GM12872 (cell line): ENCODE measurements at regions not wholly inside any gene's neighbourhood (a gene's known extent, or its start where the extent isn't known, plus 50 kb on each side); places are given as distances from the start of the nearest gene placed in this dataset.

Experiments
- TF ChIP-seq, protein P1 (sequence below): IDR thresholded peaks from 3 replicates; pipeline ENCODE4 v1.5.1; 2011; ENCODE audit warnings: low read depth, mild to moderate bottlenecking, low read length, moderate library complexity; ENCODE audit not compliant: insufficient read depth

DNA sequence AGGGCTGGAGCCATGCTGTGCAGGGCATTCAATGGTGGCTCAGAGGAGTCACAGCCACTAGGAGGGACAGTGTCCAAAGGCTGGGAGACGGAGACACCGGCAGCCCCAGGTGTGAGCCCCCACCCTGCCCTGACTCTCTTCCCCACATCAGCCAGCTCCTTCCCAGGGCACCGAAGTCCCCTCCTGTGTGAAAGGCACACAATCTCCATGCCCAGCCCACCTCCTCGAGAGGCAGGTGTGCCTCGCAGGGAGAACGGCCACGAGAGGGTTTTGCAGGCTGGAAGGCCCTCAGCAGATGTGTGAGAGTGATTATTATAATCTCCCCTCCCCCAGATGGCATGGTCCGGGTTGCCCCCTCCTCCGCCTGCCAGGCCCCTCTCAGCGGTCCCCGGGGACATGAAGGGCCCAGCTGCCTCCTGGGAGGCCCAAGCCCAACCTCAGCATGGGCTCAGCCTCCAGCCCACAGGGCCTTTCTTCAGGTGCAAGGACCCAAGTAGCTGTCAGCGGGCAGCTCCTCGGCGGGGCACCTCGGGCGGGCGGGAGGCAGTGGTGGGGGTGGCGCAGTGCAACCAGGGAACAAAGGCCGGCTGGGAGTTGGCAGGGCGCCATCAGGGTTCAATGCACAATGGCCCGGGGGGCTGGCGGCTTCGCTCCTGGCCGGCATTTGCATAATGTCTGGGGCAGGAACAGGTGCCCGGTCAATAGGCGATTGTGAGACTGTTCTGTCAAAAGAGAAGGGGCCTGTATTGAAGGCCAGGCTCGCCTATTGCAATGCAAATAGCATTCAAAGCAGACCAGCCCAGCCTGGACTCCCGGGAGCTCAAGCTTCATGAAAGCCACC is 155.3 kb upstream of the ZMIZ1 start:
- TF ChIP-seq, protein P1, sequence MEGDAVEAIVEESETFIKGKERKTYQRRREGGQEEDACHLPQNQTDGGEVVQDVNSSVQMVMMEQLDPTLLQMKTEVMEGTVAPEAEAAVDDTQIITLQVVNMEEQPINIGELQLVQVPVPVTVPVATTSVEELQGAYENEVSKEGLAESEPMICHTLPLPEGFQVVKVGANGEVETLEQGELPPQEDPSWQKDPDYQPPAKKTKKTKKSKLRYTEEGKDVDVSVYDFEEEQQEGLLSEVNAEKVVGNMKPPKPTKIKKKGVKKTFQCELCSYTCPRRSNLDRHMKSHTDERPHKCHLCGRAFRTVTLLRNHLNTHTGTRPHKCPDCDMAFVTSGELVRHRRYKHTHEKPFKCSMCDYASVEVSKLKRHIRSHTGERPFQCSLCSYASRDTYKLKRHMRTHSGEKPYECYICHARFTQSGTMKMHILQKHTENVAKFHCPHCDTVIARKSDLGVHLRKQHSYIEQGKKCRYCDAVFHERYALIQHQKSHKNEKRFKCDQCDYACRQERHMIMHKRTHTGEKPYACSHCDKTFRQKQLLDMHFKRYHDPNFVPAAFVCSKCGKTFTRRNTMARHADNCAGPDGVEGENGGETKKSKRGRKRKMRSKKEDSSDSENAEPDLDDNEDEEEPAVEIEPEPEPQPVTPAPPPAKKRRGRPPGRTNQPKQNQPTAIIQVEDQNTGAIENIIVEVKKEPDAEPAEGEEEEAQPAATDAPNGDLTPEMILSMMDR: no peak

DNA sequence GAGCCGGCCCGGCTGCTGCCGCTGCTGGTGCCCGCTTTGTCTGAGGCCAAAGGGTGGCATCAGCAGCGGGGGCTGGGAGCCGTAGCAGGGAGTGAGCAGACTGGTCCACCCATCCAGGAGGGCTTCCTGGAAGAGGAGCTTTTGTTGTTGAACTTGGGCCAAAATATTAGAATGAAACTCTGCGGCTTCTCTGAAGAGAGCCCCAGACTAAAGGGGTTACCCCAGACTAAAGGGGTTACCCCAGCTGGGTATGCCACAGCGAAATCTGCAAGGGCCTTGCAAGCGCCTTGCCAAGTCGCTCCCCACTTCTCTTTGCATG is 154.7 kb upstream of the ZMIZ1 start:
- TF ChIP-seq, protein P1: no peak

DNA sequence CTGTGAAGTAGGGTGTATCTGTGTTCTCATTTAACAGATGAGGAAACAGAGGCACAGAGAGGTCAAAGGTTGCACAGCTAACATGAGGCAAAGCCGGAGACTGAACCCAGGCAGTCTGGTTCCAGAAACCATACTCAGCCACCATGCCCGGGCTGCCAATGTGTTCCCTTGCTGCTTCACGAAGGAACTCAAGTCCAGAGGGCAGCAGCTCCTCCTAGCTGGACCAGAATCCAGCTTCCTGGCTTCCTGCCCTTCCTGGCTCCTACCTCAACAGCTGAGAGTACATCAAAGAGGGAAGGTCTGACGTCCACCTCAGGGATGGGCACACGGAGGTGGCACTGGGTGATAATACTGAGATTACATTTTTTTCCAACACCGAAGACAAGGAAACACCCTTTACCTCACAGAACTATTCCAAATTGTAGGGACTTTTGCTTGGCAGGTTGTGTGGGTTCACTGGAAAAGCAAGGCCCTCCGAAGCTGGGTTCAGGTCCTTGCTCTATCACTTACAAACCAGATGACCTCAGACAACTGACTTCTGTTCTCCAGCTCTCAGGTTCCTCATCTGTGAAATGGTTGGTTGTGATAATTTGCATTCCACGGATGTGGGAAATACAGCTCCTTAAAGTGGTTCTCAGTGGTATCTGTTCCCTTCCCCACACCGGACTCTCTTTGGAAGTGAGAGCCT is 154.1 kb upstream of the ZMIZ1 start:
- TF ChIP-seq, protein P1: no peak

DNA sequence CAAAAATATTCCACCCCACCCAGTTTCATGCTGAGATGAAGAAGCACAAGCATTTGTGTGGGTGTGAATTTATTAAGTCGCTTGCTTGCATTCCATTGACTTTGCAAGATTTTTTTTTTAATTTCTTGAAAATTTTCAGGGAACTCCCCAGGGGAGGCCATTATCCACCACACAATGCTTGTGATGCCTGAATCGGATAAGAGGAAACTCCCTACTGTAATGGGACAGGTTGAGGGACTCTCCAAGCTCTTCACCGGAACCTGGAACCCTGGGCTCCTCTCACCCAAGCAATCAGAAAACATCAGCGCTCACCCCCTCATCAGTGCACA is 153.6 kb upstream of the ZMIZ1 start:
- TF ChIP-seq, protein P1: no peak

DNA sequence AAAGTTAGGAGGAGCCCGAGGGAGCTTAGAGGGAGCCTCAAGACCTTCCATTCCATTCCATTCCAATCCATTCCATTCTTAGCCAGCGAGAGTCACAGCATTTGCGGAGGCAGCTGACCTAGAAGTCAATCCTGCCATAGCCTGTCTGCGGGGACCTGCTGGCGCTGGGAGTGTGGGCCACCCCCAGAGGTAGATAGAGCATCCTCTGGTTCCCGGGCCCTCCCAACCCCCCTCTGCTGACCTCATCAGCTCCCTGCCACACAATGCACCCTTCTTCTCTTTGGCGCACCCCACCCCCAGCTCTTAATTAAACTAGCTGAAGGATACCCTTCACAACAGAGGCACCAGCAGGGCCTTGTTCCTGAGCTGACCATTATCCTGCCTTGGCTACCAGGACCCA is 152.5 kb upstream of the ZMIZ1 start:
- TF ChIP-seq, protein P1: no peak

DNA sequence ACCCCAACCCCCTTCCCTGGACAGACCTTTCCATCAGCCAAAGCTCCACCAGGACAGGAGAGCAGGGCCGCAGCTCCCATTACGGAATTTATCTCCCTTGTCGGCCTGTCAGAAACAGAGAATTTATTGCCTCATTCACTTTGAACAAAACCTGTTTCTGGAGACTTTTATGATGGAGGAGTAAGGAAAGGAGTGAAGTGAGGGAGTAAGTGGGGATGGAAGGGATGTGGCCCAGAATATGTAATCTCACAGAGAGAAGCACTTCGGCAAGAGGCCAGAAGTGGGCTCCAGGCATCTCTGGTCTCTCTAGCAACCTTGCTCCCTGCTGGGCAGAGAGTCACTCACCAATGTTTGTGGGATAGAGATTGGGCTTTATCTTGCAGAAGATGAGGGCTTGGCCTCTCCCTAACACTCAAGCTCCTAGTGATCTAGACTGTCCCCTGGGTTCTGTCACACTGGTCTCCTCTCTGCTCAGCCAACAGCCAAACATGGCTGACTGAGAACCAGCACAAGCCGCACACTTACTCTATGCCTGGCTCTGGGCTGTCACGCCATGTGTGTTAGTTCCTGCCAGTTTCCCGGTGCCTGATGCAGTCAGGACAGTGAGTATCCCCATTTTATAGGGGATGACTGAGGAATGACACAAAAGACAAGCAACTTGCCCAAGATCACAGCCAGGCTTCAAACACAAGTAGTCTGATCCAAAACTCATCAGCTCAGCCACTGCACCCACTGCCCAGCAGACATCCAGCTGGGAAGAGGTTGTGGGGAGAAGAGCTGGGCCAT is 149.4 kb upstream of the ZMIZ1 start:
- TF ChIP-seq, protein P1: no peak

DNA sequence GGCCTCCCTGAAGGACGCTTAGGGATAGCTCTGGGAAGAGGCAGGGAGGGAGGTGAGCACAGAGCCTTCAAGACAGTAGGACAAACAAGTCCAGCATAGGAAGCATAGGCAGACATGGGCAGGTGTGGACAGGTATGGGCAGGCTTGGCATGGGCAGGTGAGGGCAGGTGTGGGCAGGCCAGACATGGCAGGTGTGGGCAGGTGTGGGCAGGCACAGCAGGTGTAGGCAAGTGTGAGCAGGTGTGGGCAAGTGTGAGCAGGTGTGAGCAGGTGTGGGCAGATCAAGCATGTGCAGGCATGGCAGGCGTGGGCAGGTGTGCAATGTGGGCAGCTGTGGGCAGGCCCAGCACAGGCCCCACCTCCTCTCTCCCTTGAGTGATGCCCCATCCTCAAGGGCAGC is 148.8 kb upstream of the ZMIZ1 start:
- TF ChIP-seq, protein P1: no peak
